H1 (cell line): ENCODE measurements at regions not wholly inside any gene's neighbourhood (a gene's known extent, or its start where the extent isn't known, plus 50 kb on each side); places are given as distances from the start of the nearest gene placed in this dataset.

Experiments
- CTCF ChIA-PET: fragments of 300-600 bp; sonication (Branson Sonifier 250); formaldehyde crosslinking; loops from one replicate; lab custom pipeline; 2021; ENCODE audit not compliant: partially characterized antibody; lab: Charles Lee
- POLR2A ChIA-PET: fragments of 300-600 bp; sonication (Branson Sonifier 250); formaldehyde crosslinking; loops from one replicate; lab custom pipeline; 2021; ENCODE audit warnings: inconsistent platforms; ENCODE audit not compliant: partially characterized antibody; lab: Charles Lee
- DNase-seq, 2 experiments: peaks; one replicate each; pipeline versions ENCODE4 v3.0.0 to v3.0.0-alpha.2; 2010 to 2022; ENCODE audit warnings: low spot score in 2 of 2, low read depth in 1 of 2, mixed read lengths in 1 of 2
- FAIRE-seq: peaks from 2 replicates; lab custom pipeline; 2011; peaks lifted over from hg19 to GRCh38; lab: Jason Lieb, UNC
- H2AFZ ChIP-seq: 2 replicates; pipeline ENCODE4 v1.8.1; 2012; ENCODE audit warnings: low read length, inconsistent platforms
- H2AK5ac ChIP-seq: 2 replicates; pipeline ENCODE4 v1.6.1; 2013; ENCODE audit warnings: low read depth, low read length
- H2BK120ac ChIP-seq: replicated peaks from 2 replicates; pipeline ENCODE3; 2013; ENCODE audit warnings: low read depth, low read length, inconsistent platforms
- H2BK12ac ChIP-seq: 2 replicates; pipeline ENCODE4 v1.6.1; 2013; ENCODE audit warnings: low read depth, low read length
- H2BK15ac ChIP-seq: 2 replicates; pipeline ENCODE4 v1.6.1; 2013; ENCODE audit warnings: low read length
- H2BK20ac ChIP-seq: 2 replicates; pipeline ENCODE4 v1.6.1; 2013; ENCODE audit warnings: low read length
- H2BK5ac ChIP-seq: 2 replicates; pipeline ENCODE4 v1.6.1; 2013; ENCODE audit warnings: low read depth, low read length
- H3K14ac ChIP-seq: 2 replicates; pipeline ENCODE4 v1.6.1; 2013; ENCODE audit warnings: inconsistent platforms; ENCODE audit not compliant: insufficient read length
- H3K18ac ChIP-seq: 2 replicates; pipeline ENCODE4 v1.6.1; 2013; ENCODE audit warnings: low read length; ENCODE audit errors: extremely low read depth
- H3K23ac ChIP-seq: 2 replicates; pipeline ENCODE4 v1.6.1; 2013; ENCODE audit warnings: inconsistent platforms; ENCODE audit not compliant: insufficient read length
- H3K23me2 ChIP-seq: 2 replicates; pipeline ENCODE4 v1.6.1; 2013; ENCODE audit warnings: low read depth, low read length
- H3K27ac ChIP-seq: 2 replicates; pipeline ENCODE4 v1.6.1; 2011; ENCODE audit warnings: low read depth, low read length, inconsistent platforms
- H3K27me3 ChIP-seq, 4 experiments: replicated peaks in 1 of 4; 1 replicate in 1 of 4; 2 replicates in 3 of 4; pipeline versions ENCODE4 v1.6.1 to v1.8.1; 2011 to 2013; ENCODE audit warnings: low read length in 3 of 4, mild to moderate bottlenecking in 3 of 4, inconsistent platforms in 2 of 4, mixed read lengths in 2 of 4, moderate library complexity in 1 of 4; ENCODE audit not compliant: control insufficient read depth in 3 of 4, insufficient read depth in 3 of 4; ENCODE audit errors: extremely low read depth in 1 of 4
- H3K36me3 ChIP-seq, 4 experiments: 2 replicates each; pipeline versions ENCODE4 v1.6.1 to v1.8.1; 2011 to 2013; ENCODE audit warnings: mild to moderate bottlenecking in 4 of 4, low read length in 3 of 4, moderate library complexity in 2 of 4, control low read depth in 1 of 4, inconsistent platforms in 1 of 4; ENCODE audit not compliant: insufficient read depth in 4 of 4, control insufficient read depth in 2 of 4
- H3K4ac ChIP-seq: replicated peaks from 2 replicates; pipeline ENCODE3; 2013; ENCODE audit warnings: low read length, low read depth, mixed read lengths, inconsistent platforms; ENCODE audit not compliant: insufficient read length
- H3K4me1 ChIP-seq, 4 experiments: replicated peaks in 1 of 4; 1 replicate in 1 of 4; 2 replicates in 3 of 4; pipeline versions ENCODE4 v1.6.1 to v1.8.1; 2011 to 2013; ENCODE audit warnings: low read length in 3 of 4, inconsistent platforms in 2 of 4, mixed read lengths in 1 of 4; ENCODE audit not compliant: insufficient read depth in 4 of 4, control insufficient read depth in 3 of 4
- H3K4me2 ChIP-seq, 2 experiments: 2 replicates each; pipeline versions ENCODE4 v1.6.1 to v1.8.1; 2011 to 2013; ENCODE audit warnings: low read depth in 2 of 2, low read length in 2 of 2, control low read depth in 1 of 2, inconsistent platforms in 1 of 2, mild to moderate bottlenecking in 1 of 2; ENCODE audit not compliant: insufficient read depth in 1 of 2
- H3K4me3 ChIP-seq, 4 experiments: fragments of 200-600, 300-600 bp in 1 of 4; sonication (generic), shearing (Covaris generic), sonication (Bioruptor Twin) in 1 of 4; 2 replicates each; pipeline versions ENCODE4 v1.5.1 to v1.8.1; 2011 to 2016; ENCODE audit warnings: low read length in 4 of 4, low read depth in 3 of 4, control low read depth in 2 of 4, inconsistent platforms in 2 of 4, mild to moderate bottlenecking in 2 of 4, mixed read lengths in 1 of 4, moderate library complexity in 1 of 4; ENCODE audit not compliant: insufficient read depth in 2 of 4; ENCODE audit errors: extremely low read depth in 1 of 4
- H3K56ac ChIP-seq: replicated peaks from 2 replicates; pipeline ENCODE3; 2013; ENCODE audit warnings: low read depth, mild to moderate bottlenecking, mixed read lengths, low read length, inconsistent platforms; ENCODE audit not compliant: insufficient read length
- H3K79me1 ChIP-seq: 2 replicates; pipeline ENCODE4 v1.6.1; 2013; ENCODE audit warnings: low read depth, low read length, control low read depth
- H3K79me2 ChIP-seq, 2 experiments: 2 replicates each; pipeline versions ENCODE4 v1.6.1 to v1.8.1; 2012 to 2013; ENCODE audit warnings: low read length in 2 of 2, mild to moderate bottlenecking in 2 of 2, inconsistent platforms in 1 of 2; ENCODE audit not compliant: insufficient read depth in 2 of 2, control insufficient read depth in 1 of 2
- H3K9ac ChIP-seq, 4 experiments: replicated peaks in 1 of 4; 1 replicate in 1 of 4; 2 replicates in 3 of 4; pipeline versions ENCODE4 v1.6.1 to v1.8.1; 2011 to 2013; ENCODE audit warnings: low read depth in 3 of 4, low read length in 3 of 4, control low read depth in 2 of 4, mild to moderate bottlenecking in 2 of 4, moderate library complexity in 2 of 4, inconsistent platforms in 1 of 4; ENCODE audit errors: extremely low read depth in 1 of 4
- H3K9me3 ChIP-seq, 2 experiments: 2 replicates each; pipeline versions ENCODE4 v1.6.1 to v1.8.1; 2012 to 2013; ENCODE audit warnings: mild to moderate bottlenecking in 2 of 2, moderate library complexity in 2 of 2, control low read depth in 1 of 2, inconsistent platforms in 1 of 2, low read depth in 1 of 2, low read length in 1 of 2, mixed read lengths in 1 of 2; ENCODE audit not compliant: insufficient read depth in 2 of 2
- H4K20me1 ChIP-seq, 2 experiments: replicated peaks in 1 of 2; 2 replicates each; pipeline versions ENCODE3 to v1.8.1; 2011 to 2013; ENCODE audit warnings: inconsistent platforms in 2 of 2, low read length in 2 of 2, mild to moderate bottlenecking in 1 of 2; ENCODE audit not compliant: insufficient read depth in 2 of 2, control insufficient read depth in 1 of 2
- H4K5ac ChIP-seq: 2 replicates; pipeline ENCODE4 v1.6.1; 2013; ENCODE audit warnings: low read length, low read depth, mixed read lengths, inconsistent platforms; ENCODE audit not compliant: insufficient read length
- H4K8ac ChIP-seq: 2 replicates; pipeline ENCODE4 v1.8.0; 2013; ENCODE audit warnings: mild to moderate bottlenecking, moderate library complexity, low read length, inconsistent platforms; ENCODE audit not compliant: insufficient read depth; ENCODE audit errors: extremely low read depth
- H4K91ac ChIP-seq: replicated peaks from 2 replicates; pipeline ENCODE3; 2013; ENCODE audit warnings: low read length, mixed read lengths, inconsistent platforms; ENCODE audit not compliant: insufficient read length
- ASH2L ChIP-seq: fragments of 200-600, 300-600 bp; sonication (generic); IDR thresholded peaks from one replicate; pipeline ENCODE4 v1.7.1; 2017; ENCODE audit warnings: low read length
- BACH1 ChIP-seq: IDR thresholded peaks from 2 replicates; pipeline ENCODE4 v1.6.1; 2012; ENCODE audit warnings: low read length, improper control_type of control experiment
- HDAC6 ChIP-seq: IDR thresholded peaks from one replicate; pipeline ENCODE4 v1.7.1; 2012; ENCODE audit warnings: low read depth, mild to moderate bottlenecking, inconsistent platforms, low read length, moderate library complexity
- NANOG ChIP-seq: IDR thresholded peaks from 2 replicates; pipeline ENCODE4 v1.6.1; 2011; ENCODE audit warnings: low read length, low read depth, mild to moderate bottlenecking, inconsistent platforms; ENCODE audit not compliant: insufficient read depth, poor library complexity, severe bottlenecking
- WGBS, 2 experiments: shearing (Covaris generic) in 1 of 2; methylation state at CpG; one replicate each; pipeline versions ENCODE4 v1.1.6 to v1.1.7; 2013 to 2015; ENCODE audit warnings: low lambda C conversion rate in 2 of 2, mixed read lengths in 2 of 2, inconsistent platforms in 1 of 2, low coverage in 1 of 2, missing lambda C conversion rate in 1 of 2; ENCODE audit not compliant: insufficient replicate concordance in 2 of 2, insufficient coverage in 1 of 2, insufficient read length in 1 of 2; ENCODE audit errors: extremely low coverage in 1 of 2, missing lambda C conversion rate in 1 of 2; 5-methylcytosine and 5-hydroxymethylcytosine counted together

GRCh38 chr6:128754658-128755256, 128.2 kb upstream of the LAMA2 start:
- Histone ChIP-seq H3K14ac (no peak overlapping the region), H4K91ac (no peak overlapping the region), H2BK15ac (no peak overlapping the region), H3K18ac (no peak overlapping the region), H2BK20ac (no peak overlapping the region), H3K4me3 (no peak overlapping the region), H2BK12ac (no peak overlapping the region), H3K79me2 (no peaks in the 10 kb centered on the region), H2BK120ac (no peak overlapping the region), H3K23ac (no peak overlapping the region), H3K4ac (no peak overlapping the region), H3K27me3 (no peaks in the 10 kb centered on the region), H3K9me3 (no peaks in the 10 kb centered on the region), H3K56ac (no peak overlapping the region), H3K36me3 (no peaks in the 10 kb centered on the region), H4K5ac (no peak overlapping the region), H2AFZ (no peak overlapping the region), H3K4me2 (no peak overlapping the region), H3K9ac (no peak overlapping the region), H3K4me1 (no peaks in the 10 kb centered on the region), H3K79me1 (no peaks in the 10 kb centered on the region), H3K23me2 (no peaks in the 10 kb centered on the region), H4K20me1 (no peaks in the 10 kb centered on the region), H3K27ac (no peak overlapping the region), H2AK5ac (no peak overlapping the region), H4K8ac (no peak overlapping the region), H2BK5ac (no peak overlapping the region)
- ChIA-PET CTCF (no interaction called here), POLR2A (no interaction called here)
- FAIRE-seq (no peak), DNase-seq (no peak)
- 95% methylated on average over 5 of the region's 5 CpGs; no CpG with 5 or more reads in 1 of the 2 experiments for WGBS, 2 experiments
- no peak for TF ChIP-seq NANOG
- no peak for TF ChIP-seq ASH2L
- no peak for TF ChIP-seq BACH1
- TF ChIP-seq HDAC6: no peak
